K562 (cell line): ENCODE measurements at regions not wholly inside any gene's neighbourhood (a gene's known extent, or its start where the extent isn't known, plus 50 kb on each side); places are given as distances from the start of the nearest gene placed in this dataset.
"Not testable (repeated sequence)": the region's sequence is repeated elsewhere in the genome, so short reads cannot be mapped to it uniquely, and the experiment has no call there.

Experiments used
- BMI1 ChIP-seq: fragments of 150-350 bp; IDR thresholded peaks from 2 replicates; pipeline ENCODE4 v1.6.1; 2014; ENCODE audit warnings: low read length
- E2F4 ChIP-seq: sonication (generic); formaldehyde crosslinking; IDR thresholded peaks from 2 replicates; pipeline ENCODE4 v1.8.0; 2022; ENCODE audit warnings: mild to moderate bottlenecking, low read depth, missing genetic modification reagents
- FIP1L1 ChIP-seq: fragments of 200-400 bp; formaldehyde crosslinking; IDR thresholded peaks from 2 replicates; pipeline ENCODE4 v1.6.1; 2018; ENCODE audit warnings: mild to moderate bottlenecking, low read depth, low read length; ENCODE audit not compliant: poor library complexity, severe bottlenecking
- HBP1 ChIP-seq: fragments of 450-650 bp; formaldehyde crosslinking; IDR thresholded peaks from 2 replicates; pipeline ENCODE4 v1.4.0; 2022; ENCODE audit warnings: missing genetic modification characterization
- MYC ChIP-seq, 2 experiments: fragments of 250-450 bp in 1 of 2; sonication (Bioruptor Pico) in 1 of 2; IDR thresholded peaks; 2 replicates each; pipeline versions ENCODE4 v1.5.1 to v1.6.1; 2012 to 2021; ENCODE audit warnings: low read depth in 2 of 2, borderline replicate concordance in 1 of 2, improper control_type of control experiment in 1 of 2, low read length in 1 of 2, mild to moderate bottlenecking in 1 of 2, moderate library complexity in 1 of 2
- RNF2 ChIP-seq: sonication (generic); IDR thresholded peaks from 2 replicates; pipeline ENCODE4 v1.6.1; 2016
- SIN3A ChIP-seq, 2 experiments: fragments of 150-350 bp in 1 of 2; IDR thresholded peaks; 2 replicates each; pipeline ENCODE4 v1.6.1; 2011 to 2016; ENCODE audit warnings: borderline replicate concordance in 2 of 2, low read depth in 2 of 2, low read length in 2 of 2, mild to moderate bottlenecking in 2 of 2, moderate library complexity in 2 of 2; ENCODE audit not compliant: control insufficient read depth in 1 of 2
- TBL1XR1 ChIP-seq, 2 experiments: IDR thresholded peaks; 2 replicates each; pipeline ENCODE4 v1.6.1; 2012; ENCODE audit warnings: improper control_type of control experiment in 2 of 2, low read length in 2 of 2, mild to moderate bottlenecking in 1 of 2
- THRA ChIP-seq: fragments of 450-650 bp; IDR thresholded peaks from 2 replicates; pipeline ENCODE4 v1.6.1; 2017; ENCODE audit warnings: mild to moderate bottlenecking, moderate library complexity
- TF ChIP-seq, protein P1 (sequence below), 2 experiments: fragments of 450-650 bp; conservative IDR thresholded peaks; 2 replicates each; pipeline ENCODE4 v1.6.1; 2017; ENCODE audit warnings: mild to moderate bottlenecking in 2 of 2, moderate library complexity in 2 of 2
- TF ChIP-seq, protein P2 (sequence below), 3 experiments: IDR thresholded peaks in 2 of 3; conservative IDR thresholded peaks in 1 of 3; 2 replicates each; pipeline ENCODE4 v1.5.1; 2011 to 2012; ENCODE audit warnings: low read length in 3 of 3, mild to moderate bottlenecking in 3 of 3, control low read depth in 2 of 3, improper control_type of control experiment in 1 of 3, inconsistent platforms in 1 of 3, low read depth in 1 of 3, mixed read lengths in 1 of 3, moderate library complexity in 1 of 3; ENCODE audit not compliant: insufficient read depth in 2 of 3

- not testable (repeated sequence) for TF ChIP-seq FIP1L1; SIN3A (IDR thresholded peaks at IDR 0.05; ENCODE audit: borderline replicate concordance in 2 of 2, control insufficient read depth in 1 of 2, low read depth in 2 of 2, low read length in 2 of 2); TBL1XR1 (IDR thresholded peaks at IDR 0.05; ENCODE audit: low read length in 2 of 2); HBP1 (CRISPR knock-in tag); RNF2; THRA; E2F4 (CRISPR knock-in tag); MYC (IDR thresholded peaks at IDR 0.05; ENCODE audit: low read depth, low read length); MYC (CRISPR knock-in tag; IDR thresholded peaks at IDR 0.05; ENCODE audit: borderline replicate concordance, low read depth); BMI1
- TF ChIP-seq, protein P1, sequence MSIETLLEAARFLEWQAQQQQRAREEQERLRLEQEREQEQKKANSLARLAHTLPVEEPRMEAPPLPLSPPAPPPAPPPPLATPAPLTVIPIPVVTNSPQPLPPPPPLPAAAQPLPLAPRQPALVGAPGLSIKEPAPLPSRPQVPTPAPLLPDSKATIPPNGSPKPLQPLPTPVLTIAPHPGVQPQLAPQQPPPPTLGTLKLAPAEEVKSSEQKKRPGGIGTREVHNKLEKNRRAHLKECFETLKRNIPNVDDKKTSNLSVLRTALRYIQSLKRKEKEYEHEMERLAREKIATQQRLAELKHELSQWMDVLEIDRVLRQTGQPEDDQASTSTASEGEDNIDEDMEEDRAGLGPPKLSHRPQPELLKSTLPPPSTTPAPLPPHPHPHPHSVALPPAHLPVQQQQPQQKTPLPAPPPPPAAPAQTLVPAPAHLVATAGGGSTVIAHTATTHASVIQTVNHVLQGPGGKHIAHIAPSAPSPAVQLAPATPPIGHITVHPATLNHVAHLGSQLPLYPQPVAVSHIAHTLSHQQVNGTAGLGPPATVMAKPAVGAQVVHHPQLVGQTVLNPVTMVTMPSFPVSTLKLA (conservative IDR thresholded peaks at IDR 0.05) = not testable (repeated sequence)
- TF ChIP-seq, protein P2, sequence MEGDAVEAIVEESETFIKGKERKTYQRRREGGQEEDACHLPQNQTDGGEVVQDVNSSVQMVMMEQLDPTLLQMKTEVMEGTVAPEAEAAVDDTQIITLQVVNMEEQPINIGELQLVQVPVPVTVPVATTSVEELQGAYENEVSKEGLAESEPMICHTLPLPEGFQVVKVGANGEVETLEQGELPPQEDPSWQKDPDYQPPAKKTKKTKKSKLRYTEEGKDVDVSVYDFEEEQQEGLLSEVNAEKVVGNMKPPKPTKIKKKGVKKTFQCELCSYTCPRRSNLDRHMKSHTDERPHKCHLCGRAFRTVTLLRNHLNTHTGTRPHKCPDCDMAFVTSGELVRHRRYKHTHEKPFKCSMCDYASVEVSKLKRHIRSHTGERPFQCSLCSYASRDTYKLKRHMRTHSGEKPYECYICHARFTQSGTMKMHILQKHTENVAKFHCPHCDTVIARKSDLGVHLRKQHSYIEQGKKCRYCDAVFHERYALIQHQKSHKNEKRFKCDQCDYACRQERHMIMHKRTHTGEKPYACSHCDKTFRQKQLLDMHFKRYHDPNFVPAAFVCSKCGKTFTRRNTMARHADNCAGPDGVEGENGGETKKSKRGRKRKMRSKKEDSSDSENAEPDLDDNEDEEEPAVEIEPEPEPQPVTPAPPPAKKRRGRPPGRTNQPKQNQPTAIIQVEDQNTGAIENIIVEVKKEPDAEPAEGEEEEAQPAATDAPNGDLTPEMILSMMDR (IDR thresholded peaks at IDR 0.05 in 2 of 3, conservative IDR thresholded peaks at IDR 0.05 in 1 of 3; ENCODE audit: insufficient read depth in 2 of 3, low read depth in 1 of 3, low read length in 3 of 3) = not testable (repeated sequence)
Measured at GRCh38 chr13:54737211-54737610, 1708.6 kb downstream of the OLFM4 start.
